PC-3 (cell line): ENCODE measurements at regions not wholly inside any gene's neighbourhood (a gene's known extent, or its start where the extent isn't known, plus 50 kb on each side); places are given as distances from the start of the nearest gene placed in this dataset.

ENCODE experiments used
- CTCF ChIP-seq: fragments of 300-600 bp; sonication (generic); conservative IDR thresholded peaks from 2 replicates; pipeline ENCODE4 v1.5.1; 2017; ENCODE audit warnings: antibody characterized with exemption, low read depth, mild to moderate bottlenecking, low read length
- EZH2phosphoT487 ChIP-seq: fragments of 300-600 bp; sonication (generic); IDR thresholded peaks from 2 replicates; pipeline ENCODE4 v1.6.1; 2018; ENCODE audit warnings: mild to moderate bottlenecking, antibody characterized with exemption, low read length, borderline replicate concordance

DNA sequence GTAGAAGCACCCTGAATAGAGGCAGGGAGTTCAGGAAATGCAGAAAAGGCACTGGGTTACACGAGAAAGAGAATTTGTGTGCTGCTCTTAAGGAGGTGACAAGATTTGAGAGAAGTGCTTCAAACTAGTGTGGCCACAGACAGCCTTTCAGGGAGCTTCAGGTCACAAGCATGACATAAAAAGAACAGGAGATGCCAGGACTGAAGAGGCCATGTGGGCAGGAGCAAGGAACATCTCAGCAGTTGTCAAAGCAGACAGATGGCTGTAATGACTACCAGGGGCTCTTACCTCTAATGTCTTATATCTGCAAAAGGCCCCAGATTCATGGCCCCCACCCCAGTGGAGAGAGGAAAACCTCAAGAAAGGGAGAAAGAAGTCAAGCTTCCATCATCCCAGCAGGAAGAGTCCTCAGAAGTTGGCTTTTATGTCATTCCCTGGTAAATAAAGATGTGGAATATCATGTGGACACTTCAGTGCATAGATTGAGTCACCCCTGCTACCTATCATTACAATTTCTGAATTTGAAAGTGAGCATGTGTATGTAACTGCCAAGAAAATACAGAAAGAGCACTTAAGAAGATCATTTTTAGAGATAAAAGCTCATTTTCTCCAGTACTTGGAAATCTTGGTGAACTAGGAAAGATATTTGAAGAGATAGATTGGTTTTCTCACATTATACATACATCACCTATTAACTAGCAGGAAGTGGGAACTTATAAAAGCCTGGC is 214.4 kb upstream of the RORB start:
- no peak for TF ChIP-seq CTCF
- no peak for TF ChIP-seq EZH2phosphoT487
